ENCODE measurements at regions not wholly inside any gene's neighbourhood (a gene's known extent, or its start where the extent isn't known, plus 50 kb on each side); places are given as distances from the start of the nearest gene placed in this dataset.
"Not testable (repeated sequence)": the region's sequence is repeated elsewhere in the genome, so short reads cannot be mapped to it uniquely, and the experiment has no call there.

DNA sequence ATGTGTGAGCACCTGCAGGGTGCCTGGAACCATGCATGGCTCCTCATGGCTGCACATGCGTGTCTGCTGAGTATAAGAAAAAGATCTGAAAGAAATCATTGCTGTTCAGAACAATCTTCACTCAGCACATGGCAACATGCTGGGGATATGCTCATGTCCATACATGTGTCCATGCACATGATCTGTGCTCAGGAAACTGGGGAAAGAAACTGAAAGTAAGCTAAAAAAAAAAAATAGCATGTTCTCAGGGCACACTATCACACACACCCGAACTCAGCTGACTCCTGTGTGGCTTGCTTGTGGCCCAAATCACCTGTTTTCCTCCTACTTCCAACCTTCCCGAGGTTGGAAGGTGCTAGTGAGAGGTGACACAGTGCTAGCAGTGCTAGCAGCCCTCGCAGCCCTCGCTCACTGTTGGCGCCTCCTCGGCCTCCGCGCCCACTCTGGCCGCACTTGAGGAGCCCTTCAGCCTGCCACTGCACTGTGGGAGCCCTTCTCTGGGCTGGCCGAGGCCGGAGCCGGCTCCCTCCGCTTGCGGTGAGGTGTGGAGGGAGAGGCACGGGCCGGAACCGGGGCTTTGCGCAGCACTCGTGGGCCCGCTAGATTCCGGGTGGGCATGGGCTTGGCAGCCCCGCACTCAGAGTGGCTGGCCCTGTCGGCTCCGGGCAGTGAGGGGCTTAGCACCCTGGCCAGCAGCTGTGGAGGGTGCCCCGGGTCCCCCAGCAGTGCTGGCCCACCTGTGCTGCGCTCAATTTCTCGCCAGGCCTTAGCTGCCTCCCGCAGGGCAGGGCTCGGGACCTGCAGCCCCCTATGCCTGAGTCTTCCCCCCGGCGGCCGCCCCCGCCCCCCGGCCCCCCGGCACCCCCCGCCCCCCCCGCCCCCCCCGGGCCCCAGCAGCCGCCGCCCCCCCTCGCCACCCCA lies 76.0 kb downstream of the GADD45G start:
- Histone ChIP-seq H2BK5ac (ENCODE audit: low read depth, low read length, poor library complexity, severe bottlenecking) (no peak overlapping the region), H3K18ac (ENCODE audit: low read depth in 1 of 2, low read length in 2 of 2) (no peak overlapping the region), H4K91ac (ENCODE audit: low read length) (no peak overlapping the region), H3K14ac (ENCODE audit: low read length in 2 of 2) (no peak overlapping the region), H2BK12ac (ENCODE audit: low read length in 2 of 2) (no peak overlapping the region), H3K36me3 (ENCODE audit: control insufficient read depth in 1 of 2, insufficient read depth in 2 of 2, low read depth in 1 of 2, low read length in 2 of 2) (no peaks in the 10 kb centered on the region), H2AK5ac (ENCODE audit: low read length, severe bottlenecking) (no peak overlapping the region), H4K8ac (ENCODE audit: low read length) (no peak overlapping the region), H3K4ac (ENCODE audit: low read depth in 1 of 2, low read length in 2 of 2) (peak overlapping the region in 1 of 2 experiments; percentile 61), H3K9ac (ENCODE audit: low read length) (no peak overlapping the region), H3K4me3 (ENCODE audit: insufficient read depth in 1 of 2, low read depth in 1 of 2, low read length in 2 of 2) (no peak overlapping the region), H3K79me1 (replicated peaks; ENCODE audit: low read length, poor library complexity, severe bottlenecking) (no peaks in the 10 kb centered on the region), H2BK120ac (ENCODE audit: low read depth, low read length) (no peak overlapping the region), H3K4me2 (ENCODE audit: low read length, poor library complexity, severe bottlenecking) (no peak overlapping the region), H3K23ac (ENCODE audit: low read length in 2 of 2) (no peak overlapping the region), H2AFZ (ENCODE audit: low read depth, low read length) (no peak overlapping the region), H2BK15ac (ENCODE audit: low read depth, poor library complexity, severe bottlenecking) (peak overlapping the region; percentile 68), H3K27ac (ENCODE audit: low read length, poor library complexity, severe bottlenecking) (no peak overlapping the region), H3K4me1 (ENCODE audit: control insufficient read depth, insufficient read depth, low read depth, low read length) (peaks cover 17% of the 10 kb centered on the region), H3K9me3 (ENCODE audit: control insufficient read depth, low read length) (no peaks in the 10 kb centered on the region), H3K27me3 (ENCODE audit: control insufficient read depth in 1 of 2, insufficient read depth in 1 of 2, low read length in 2 of 2) (peaks cover 11 to 33% of the 10 kb centered on the region in 2 experiments)
- DNase-seq: no peak
- 93% methylated on average over 20 of the region's 42 CpGs for WGBS

DNA sequence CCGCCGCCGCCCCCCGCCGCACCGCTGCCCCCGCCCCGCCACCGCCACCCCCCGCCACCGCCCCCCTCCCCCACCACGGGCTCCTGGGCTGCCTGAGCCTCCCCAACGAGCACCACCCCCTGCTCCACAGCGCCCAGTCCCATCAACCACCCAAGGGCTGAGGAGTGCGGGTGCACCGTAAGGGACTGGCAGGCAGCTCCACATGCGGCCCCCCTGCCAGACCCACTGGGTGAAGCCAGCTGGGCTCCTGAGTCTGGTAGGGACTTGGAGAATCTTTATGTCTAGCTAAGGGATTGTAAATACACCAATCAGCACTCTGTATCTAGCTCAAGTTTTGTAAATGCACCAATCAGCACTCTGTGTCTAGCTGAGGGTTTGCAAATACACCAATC lies 76.7 kb downstream of the GADD45G start:
- H4K91ac ChIP-seq (ENCODE audit: low read length); H3K14ac ChIP-seq (ENCODE audit: low read length in 2 of 2): not testable (repeated sequence)
- WGBS: 97% methylated on average over 4 of the region's 17 CpGs

DNA sequence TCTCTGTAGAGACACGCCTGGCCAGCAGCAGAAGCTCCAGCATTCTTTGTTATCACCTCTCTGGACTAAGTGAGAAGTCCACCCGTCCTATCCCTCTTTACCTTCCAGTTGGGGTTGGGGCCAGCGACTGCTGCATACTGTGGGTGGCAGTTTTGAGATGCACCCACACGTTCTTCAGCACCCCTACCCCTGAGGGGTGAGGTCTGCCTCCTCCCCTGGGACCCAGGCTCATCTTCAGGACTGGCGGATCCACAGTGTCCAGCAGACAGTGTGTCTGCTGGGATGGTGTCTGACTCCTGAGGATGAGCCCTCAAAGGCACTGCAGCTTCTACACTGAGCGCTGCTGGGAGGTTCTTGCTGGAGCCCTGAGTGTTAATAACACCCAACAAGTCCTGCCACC lies 78.8 kb downstream of the GADD45G start:
- H3K23ac ChIP-seq (ENCODE audit: low read length in 2 of 2): no peak overlapping the region
- H3K14ac ChIP-seq (ENCODE audit: low read length in 2 of 2): no peak overlapping the region
- no peak overlapping the region for H3K9ac ChIP-seq (ENCODE audit: low read length)
- no peak overlapping the region for H2AK5ac ChIP-seq (ENCODE audit: low read length, severe bottlenecking)
- H3K18ac ChIP-seq (ENCODE audit: low read depth in 1 of 2, low read length in 2 of 2): no peak overlapping the region
- no peak overlapping the region for H4K8ac ChIP-seq (ENCODE audit: low read length)
- no peak overlapping the region for H2BK5ac ChIP-seq (ENCODE audit: low read depth, low read length, poor library complexity, severe bottlenecking)
- no peaks in the 10 kb centered on the region for H3K9me3 ChIP-seq (ENCODE audit: control insufficient read depth, low read length)
- peaks cover 0 to 3% of the 10 kb centered on the region in 2 experiments for H3K36me3 ChIP-seq (ENCODE audit: control insufficient read depth in 1 of 2, insufficient read depth in 2 of 2, low read depth in 1 of 2, low read length in 2 of 2)
- peaks cover 25% of the 10 kb centered on the region for H3K4me1 ChIP-seq (ENCODE audit: control insufficient read depth, insufficient read depth, low read depth, low read length)
- 87% methylated on average over 6 of the region's 6 CpGs for WGBS
- H3K4me2 ChIP-seq (ENCODE audit: low read length, poor library complexity, severe bottlenecking): no peak overlapping the region
- no peak for DNase-seq
- no peak overlapping the region for H2BK120ac ChIP-seq (ENCODE audit: low read depth, low read length)
- no peak overlapping the region for H3K27ac ChIP-seq (ENCODE audit: low read length, poor library complexity, severe bottlenecking)
- no peak overlapping the region for H2AFZ ChIP-seq (ENCODE audit: low read depth, low read length)
- H3K4ac ChIP-seq (ENCODE audit: low read depth in 1 of 2, low read length in 2 of 2): no peak overlapping the region
- no peaks in the 10 kb centered on the region for H3K79me1 ChIP-seq (replicated peaks; ENCODE audit: low read length, poor library complexity, severe bottlenecking)
- no peak overlapping the region for H4K91ac ChIP-seq (ENCODE audit: low read length)
- H2BK15ac ChIP-seq (ENCODE audit: low read depth, poor library complexity, severe bottlenecking): no peak overlapping the region
- peaks cover 2 to 8% of the 10 kb centered on the region in 2 experiments for H3K27me3 ChIP-seq (ENCODE audit: control insufficient read depth in 1 of 2, insufficient read depth in 1 of 2, low read length in 2 of 2)
- no peak overlapping the region for H3K4me3 ChIP-seq (ENCODE audit: insufficient read depth in 1 of 2, low read depth in 1 of 2, low read length in 2 of 2)
- H2BK12ac ChIP-seq (ENCODE audit: low read length in 2 of 2): no peak overlapping the region

More for the DNA sequence above, 76.7 kb downstream of the GADD45G start:
- not testable (repeated sequence) for H3K9me3 ChIP-seq (ENCODE audit: control insufficient read depth, low read length); H3K4me3 ChIP-seq (ENCODE audit: insufficient read depth in 1 of 2, low read depth in 1 of 2, low read length in 2 of 2); H3K18ac ChIP-seq (ENCODE audit: low read depth in 1 of 2, low read length in 2 of 2); H3K4ac ChIP-seq (ENCODE audit: low read depth in 1 of 2, low read length in 2 of 2); H2BK15ac ChIP-seq (ENCODE audit: low read depth, poor library complexity, severe bottlenecking); H4K8ac ChIP-seq (ENCODE audit: low read length); DNase-seq; H3K4me2 ChIP-seq (ENCODE audit: low read length, poor library complexity, severe bottlenecking); H2BK5ac ChIP-seq (ENCODE audit: low read depth, low read length, poor library complexity, severe bottlenecking); H2AK5ac ChIP-seq (ENCODE audit: low read length, severe bottlenecking); H2BK120ac ChIP-seq (ENCODE audit: low read depth, low read length); H3K23ac ChIP-seq (ENCODE audit: low read length in 2 of 2); H2AFZ ChIP-seq (ENCODE audit: low read depth, low read length); H2BK12ac ChIP-seq (ENCODE audit: low read length in 2 of 2); H3K9ac ChIP-seq (ENCODE audit: low read length); H3K27ac ChIP-seq (ENCODE audit: low read length, poor library complexity, severe bottlenecking); H3K79me1 ChIP-seq (replicated peaks; ENCODE audit: low read length, poor library complexity, severe bottlenecking); H3K36me3 ChIP-seq (ENCODE audit: control insufficient read depth in 1 of 2, insufficient read depth in 2 of 2, low read depth in 1 of 2, low read length in 2 of 2)
- H3K27me3 ChIP-seq (ENCODE audit: control insufficient read depth in 1 of 2, insufficient read depth in 1 of 2, low read length in 2 of 2): peaks cover 11 to 27% of the 10 kb centered on the region in 2 experiments
- peaks cover 19% of the 10 kb centered on the region for H3K4me1 ChIP-seq (ENCODE audit: control insufficient read depth, insufficient read depth, low read depth, low read length)

DNA sequence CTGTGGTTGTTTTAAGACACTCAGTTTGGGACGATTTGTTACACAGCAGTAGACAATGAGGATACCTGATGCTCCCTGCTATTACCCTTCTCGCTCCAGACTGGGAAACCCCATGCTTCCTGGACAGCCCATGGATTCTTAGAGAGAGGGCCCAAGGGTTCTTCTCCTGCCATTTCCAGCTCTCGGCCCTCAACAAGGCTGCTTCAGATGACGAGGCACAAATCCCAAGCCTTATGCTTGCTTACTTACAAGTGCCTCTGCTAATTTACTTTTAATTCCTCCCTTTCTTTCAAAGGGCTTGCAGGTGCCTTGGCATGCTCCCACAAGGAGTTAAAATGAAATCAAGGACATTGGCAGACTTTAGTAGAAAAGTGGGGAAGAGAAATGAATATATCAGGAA lies 79.4 kb downstream of the GADD45G start:
- no peak overlapping the region for H2AFZ ChIP-seq (ENCODE audit: low read depth, low read length)
- H3K27ac ChIP-seq (ENCODE audit: low read length, poor library complexity, severe bottlenecking): no peak overlapping the region
- H4K91ac ChIP-seq (ENCODE audit: low read length): no peak overlapping the region
- no peak overlapping the region for H2AK5ac ChIP-seq (ENCODE audit: low read length, severe bottlenecking)
- no peak overlapping the region for H2BK120ac ChIP-seq (ENCODE audit: low read depth, low read length)
- no peaks in the 10 kb centered on the region for H3K79me1 ChIP-seq (replicated peaks; ENCODE audit: low read length, poor library complexity, severe bottlenecking)
- DNase-seq: no peak
- H3K4me2 ChIP-seq (ENCODE audit: low read length, poor library complexity, severe bottlenecking): no peak overlapping the region
- peaks cover 0 to 3% of the 10 kb centered on the region in 2 experiments for H3K36me3 ChIP-seq (ENCODE audit: control insufficient read depth in 1 of 2, insufficient read depth in 2 of 2, low read depth in 1 of 2, low read length in 2 of 2)
- H3K4me3 ChIP-seq (ENCODE audit: insufficient read depth in 1 of 2, low read depth in 1 of 2, low read length in 2 of 2): no peak overlapping the region
- H4K8ac ChIP-seq (ENCODE audit: low read length): no peak overlapping the region
- no peak overlapping the region for H2BK12ac ChIP-seq (ENCODE audit: low read length in 2 of 2)
- no peaks in the 10 kb centered on the region for H3K9me3 ChIP-seq (ENCODE audit: control insufficient read depth, low read length)
- H3K18ac ChIP-seq (ENCODE audit: low read depth in 1 of 2, low read length in 2 of 2): no peak overlapping the region
- 98% methylated on average over 3 of the region's 4 CpGs for WGBS
- H3K4ac ChIP-seq (ENCODE audit: low read depth in 1 of 2, low read length in 2 of 2): no peak overlapping the region
- no peak overlapping the region for H2BK5ac ChIP-seq (ENCODE audit: low read depth, low read length, poor library complexity, severe bottlenecking)
- H3K14ac ChIP-seq (ENCODE audit: low read length in 2 of 2): no peak overlapping the region
- H2BK15ac ChIP-seq (ENCODE audit: low read depth, poor library complexity, severe bottlenecking): no peak overlapping the region
- peaks cover 22% of the 10 kb centered on the region for H3K4me1 ChIP-seq (ENCODE audit: control insufficient read depth, insufficient read depth, low read depth, low read length)
- H3K27me3 ChIP-seq (ENCODE audit: control insufficient read depth in 1 of 2, insufficient read depth in 1 of 2, low read length in 2 of 2): peaks cover 0 to 4% of the 10 kb centered on the region in 2 experiments
- H3K9ac ChIP-seq (ENCODE audit: low read length): no peak overlapping the region
- no peak overlapping the region for H3K23ac ChIP-seq (ENCODE audit: low read length in 2 of 2)
